Vagina (tissue), 2 donors: ENCODE measurements at regions not wholly inside any gene's neighbourhood (a gene's known extent, or its start where the extent isn't known, plus 50 kb on each side); places are given as distances from the start of the nearest gene placed in this dataset.

ENCODE experiments used
- CTCF ChIP-seq, 3 experiments: fragments of 450-650 bp in 2 of 3; fragments of 200-600 bp in 1 of 3; sonication (generic) in 1 of 3; IDR thresholded peaks; one replicate each; pipeline ENCODE4 v1.5.1; 2017 to 2019; ENCODE audit warnings: antibody characterized with exemption in 3 of 3, mild to moderate bottlenecking in 2 of 3, moderate library complexity in 2 of 3
- POLR2A ChIP-seq, 2 donors: fragments of 450-650 bp; IDR thresholded peaks; one replicate each; pipeline ENCODE4 v1.6.1; 2017; ENCODE audit warnings: antibody characterized with exemption in 2 of 2, mild to moderate bottlenecking in 2 of 2, moderate library complexity in 2 of 2
- POLR2AphosphoS5 ChIP-seq, 2 donors: sonication (generic); formaldehyde crosslinking; IDR thresholded peaks; one replicate each; pipeline ENCODE4 v1.9.0; 2017; ENCODE audit warnings: antibody characterized with exemption in 2 of 2, mild to moderate bottlenecking in 2 of 2, low read depth in 1 of 2; ENCODE audit not compliant: insufficient read depth in 1 of 2

- no peak for TF ChIP-seq CTCF (IDR thresholded peaks at IDR 0.05)
- no peak for TF ChIP-seq POLR2A (IDR thresholded peaks at IDR 0.05)
- TF ChIP-seq POLR2AphosphoS5 (IDR thresholded peaks at IDR 0.05; ENCODE audit: insufficient read depth in 1 of 2, low read depth in 1 of 2): no peak
Observed at GRCh38 chr5:53298841-53299240, 181.6 kb upstream of the FST start.
